ENCODE measurements at regions not wholly inside any gene's neighbourhood (a gene's known extent, or its start where the extent isn't known, plus 50 kb on each side); places are given as distances from the start of the nearest gene placed in this dataset.
"Not testable (repeated sequence)": the region's sequence is repeated elsewhere in the genome, so short reads cannot be mapped to it uniquely, and the experiment has no call there.

- TF ChIP-seq, protein P1, sequence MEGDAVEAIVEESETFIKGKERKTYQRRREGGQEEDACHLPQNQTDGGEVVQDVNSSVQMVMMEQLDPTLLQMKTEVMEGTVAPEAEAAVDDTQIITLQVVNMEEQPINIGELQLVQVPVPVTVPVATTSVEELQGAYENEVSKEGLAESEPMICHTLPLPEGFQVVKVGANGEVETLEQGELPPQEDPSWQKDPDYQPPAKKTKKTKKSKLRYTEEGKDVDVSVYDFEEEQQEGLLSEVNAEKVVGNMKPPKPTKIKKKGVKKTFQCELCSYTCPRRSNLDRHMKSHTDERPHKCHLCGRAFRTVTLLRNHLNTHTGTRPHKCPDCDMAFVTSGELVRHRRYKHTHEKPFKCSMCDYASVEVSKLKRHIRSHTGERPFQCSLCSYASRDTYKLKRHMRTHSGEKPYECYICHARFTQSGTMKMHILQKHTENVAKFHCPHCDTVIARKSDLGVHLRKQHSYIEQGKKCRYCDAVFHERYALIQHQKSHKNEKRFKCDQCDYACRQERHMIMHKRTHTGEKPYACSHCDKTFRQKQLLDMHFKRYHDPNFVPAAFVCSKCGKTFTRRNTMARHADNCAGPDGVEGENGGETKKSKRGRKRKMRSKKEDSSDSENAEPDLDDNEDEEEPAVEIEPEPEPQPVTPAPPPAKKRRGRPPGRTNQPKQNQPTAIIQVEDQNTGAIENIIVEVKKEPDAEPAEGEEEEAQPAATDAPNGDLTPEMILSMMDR (IDR thresholded peaks at IDR 0.05), result not testable (repeated sequence)
- not testable (repeated sequence) for TF ChIP-seq POLR2A (IDR thresholded peaks at IDR 0.05)
Measured at GRCh38 chr2:110022278-110022677, 93.3 kb downstream of the MALL start.
